ENCODE measurements at regions not wholly inside any gene's neighbourhood (a gene's known extent, or its start where the extent isn't known, plus 50 kb on each side); places are given as distances from the start of the nearest gene placed in this dataset.

GRCh38 chr16:6947291-6947690, 385.4 kb upstream of the RBFOX1 start:
- TF ChIP-seq, protein P1, sequence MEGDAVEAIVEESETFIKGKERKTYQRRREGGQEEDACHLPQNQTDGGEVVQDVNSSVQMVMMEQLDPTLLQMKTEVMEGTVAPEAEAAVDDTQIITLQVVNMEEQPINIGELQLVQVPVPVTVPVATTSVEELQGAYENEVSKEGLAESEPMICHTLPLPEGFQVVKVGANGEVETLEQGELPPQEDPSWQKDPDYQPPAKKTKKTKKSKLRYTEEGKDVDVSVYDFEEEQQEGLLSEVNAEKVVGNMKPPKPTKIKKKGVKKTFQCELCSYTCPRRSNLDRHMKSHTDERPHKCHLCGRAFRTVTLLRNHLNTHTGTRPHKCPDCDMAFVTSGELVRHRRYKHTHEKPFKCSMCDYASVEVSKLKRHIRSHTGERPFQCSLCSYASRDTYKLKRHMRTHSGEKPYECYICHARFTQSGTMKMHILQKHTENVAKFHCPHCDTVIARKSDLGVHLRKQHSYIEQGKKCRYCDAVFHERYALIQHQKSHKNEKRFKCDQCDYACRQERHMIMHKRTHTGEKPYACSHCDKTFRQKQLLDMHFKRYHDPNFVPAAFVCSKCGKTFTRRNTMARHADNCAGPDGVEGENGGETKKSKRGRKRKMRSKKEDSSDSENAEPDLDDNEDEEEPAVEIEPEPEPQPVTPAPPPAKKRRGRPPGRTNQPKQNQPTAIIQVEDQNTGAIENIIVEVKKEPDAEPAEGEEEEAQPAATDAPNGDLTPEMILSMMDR (IDR thresholded peaks at IDR 0.05) = no peak
- TF ChIP-seq POLR2A (IDR thresholded peaks at IDR 0.05) = no peak
